ENCODE measurements at regions not wholly inside any gene's neighbourhood (a gene's known extent, or its start where the extent isn't known, plus 50 kb on each side); places are given as distances from the start of the nearest gene placed in this dataset.

GRCh38 chr6:93183531-93183972 lies 235.8 kb downstream of the EPHA7 start:
- no TSS peak for BruUV-seq (replicated peaks)
- ChIA-PET CTCF (no interaction called here), POLR2A (ENCODE audit: low non-redundant PET) (no interaction called here)
- Histone ChIP-seq H3K4me1 (ENCODE audit: insufficient read depth, low read length, poor library complexity, severe bottlenecking) (peaks cover 4% of the 10 kb centered on the region), H3K27ac (ENCODE audit: low read depth, low read length, poor library complexity, severe bottlenecking) (no peak overlapping the region), H3K36me3 (ENCODE audit: insufficient read depth, low read length, poor library complexity, severe bottlenecking) (no peaks in the 10 kb centered on the region), H3K9me3 (ENCODE audit: low read depth, low read length, poor library complexity, severe bottlenecking) (no peaks in the 10 kb centered on the region), H3K27me3 (replicated peaks; ENCODE audit: insufficient read depth, low read depth, low read length, poor library complexity) (no peaks in the 10 kb centered on the region), H3K4me3 (ENCODE audit: low read depth, low read length, poor library complexity, severe bottlenecking) (no peak overlapping the region)
- TF ChIP-seq CTCF (conservative IDR thresholded peaks at IDR 0.05; ENCODE audit: low read depth, low read length) (no peak), EZH2 (IDR thresholded peaks at IDR 0.05; ENCODE audit: borderline replicate concordance, low read depth, low read length, poor library complexity, severe bottlenecking) (no peak)
- intact Hi-C loops (cut with micrococcal nuclease; ENCODE audit: unreplicated experiment) = no loop called here
- peak; percentile 12 for DNase-seq (ENCODE audit: low spot score)

- TF ChIP-seq EZH2 (IDR thresholded peaks at IDR 0.05; ENCODE audit: borderline replicate concordance, low read depth, low read length, poor library complexity, severe bottlenecking) = no peak
- no peak for TF ChIP-seq CTCF (conservative IDR thresholded peaks at IDR 0.05; ENCODE audit: low read depth, low read length)
- Histone ChIP-seq H3K4me1 (ENCODE audit: insufficient read depth, low read length, poor library complexity, severe bottlenecking) (peaks cover 4% of the 10 kb centered on the region), H3K9me3 (ENCODE audit: low read depth, low read length, poor library complexity, severe bottlenecking) (no peaks in the 10 kb centered on the region), H3K27ac (ENCODE audit: low read depth, low read length, poor library complexity, severe bottlenecking) (no peak overlapping the region), H3K36me3 (ENCODE audit: insufficient read depth, low read length, poor library complexity, severe bottlenecking) (no peaks in the 10 kb centered on the region), H3K4me3 (ENCODE audit: low read depth, low read length, poor library complexity, severe bottlenecking) (no peak overlapping the region), H3K27me3 (replicated peaks; ENCODE audit: insufficient read depth, low read depth, low read length, poor library complexity) (no peaks in the 10 kb centered on the region)
- BruUV-seq (replicated peaks) = no TSS peak
- no peak for DNase-seq (ENCODE audit: low spot score)
- intact Hi-C loops (cut with micrococcal nuclease; ENCODE audit: unreplicated experiment) = no loop called here
- ChIA-PET POLR2A (ENCODE audit: low non-redundant PET) (no interaction called here), CTCF (no interaction called here)
These were observed 236.3 kb downstream of the EPHA7 start for GRCh38 chr6:93182938-93183479.

GRCh38 chr6:93177918-93178317 lies 241.4 kb downstream of the EPHA7 start:
- intact Hi-C loops (cut with micrococcal nuclease; ENCODE audit: unreplicated experiment) = no loop called here
- H3K27ac ChIP-seq (ENCODE audit: low read depth, low read length, poor library complexity, severe bottlenecking) = no peak overlapping the region
- DNase-seq (ENCODE audit: low spot score) = no peak
- BruUV-seq (replicated peaks) = no TSS peak
- peaks cover 5% of the 10 kb centered on the region for H3K4me1 ChIP-seq (ENCODE audit: insufficient read depth, low read length, poor library complexity, severe bottlenecking)
- ChIA-PET POLR2A (ENCODE audit: low non-redundant PET) (no interaction called here), CTCF (no interaction called here)
- H3K27me3 ChIP-seq (replicated peaks; ENCODE audit: insufficient read depth, low read depth, low read length, poor library complexity) = no peaks in the 10 kb centered on the region
- no peak overlapping the region for H3K4me3 ChIP-seq (ENCODE audit: low read depth, low read length, poor library complexity, severe bottlenecking)
- TF ChIP-seq CTCF (conservative IDR thresholded peaks at IDR 0.05; ENCODE audit: low read depth, low read length) = no peak
- TF ChIP-seq EZH2 (IDR thresholded peaks at IDR 0.05; ENCODE audit: borderline replicate concordance, low read depth, low read length, poor library complexity, severe bottlenecking) = no peak
- no peaks in the 10 kb centered on the region for H3K9me3 ChIP-seq (ENCODE audit: low read depth, low read length, poor library complexity, severe bottlenecking)
- H3K36me3 ChIP-seq (ENCODE audit: insufficient read depth, low read length, poor library complexity, severe bottlenecking) = no peaks in the 10 kb centered on the region

Measured in A673 (cell line).